ENCODE measurements at regions not wholly inside any gene's neighbourhood (a gene's known extent, or its start where the extent isn't known, plus 50 kb on each side); places are given as distances from the start of the nearest gene placed in this dataset.

DNA sequence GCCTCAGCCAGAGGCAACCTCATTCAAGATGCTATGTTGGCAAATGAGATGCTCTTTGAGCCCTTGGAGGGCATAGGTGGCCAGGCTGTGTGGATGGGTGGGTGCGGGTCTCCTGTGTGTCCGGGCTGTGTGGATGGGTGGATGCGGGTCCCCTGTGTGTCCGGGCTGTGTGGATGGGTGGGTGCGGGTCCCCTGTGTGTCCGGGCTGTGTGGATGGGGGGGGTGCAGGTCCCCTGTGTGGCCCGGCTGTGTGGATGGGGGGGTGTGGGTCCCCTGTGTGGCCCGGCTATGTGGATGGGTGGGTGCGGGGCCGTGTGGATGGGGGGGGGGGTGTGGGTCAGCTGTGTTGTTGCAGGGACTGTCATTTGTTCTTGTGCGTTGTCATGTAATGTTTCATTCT lies 136.6 kb upstream of the COL5A1 start:
- TF ChIP-seq TAF1 (IDR thresholded peaks at IDR 0.05; ENCODE audit: low read depth, low read length) (no peak), POLR2AphosphoS5 (IDR thresholded peaks at IDR 0.05; ENCODE audit: low read depth, low read length) (no peak), POLR2A (IDR thresholded peaks at IDR 0.05; ENCODE audit: low read depth, low read length) (no peak)

Measured in GM12891 (cell line).